Fibroblast of lung (primary cell): ENCODE measurements at regions not wholly inside any gene's neighbourhood (a gene's known extent, or its start where the extent isn't known, plus 50 kb on each side); places are given as distances from the start of the nearest gene placed in this dataset.

ENCODE experiments used
- DNase-seq, 2 donors: peaks; one replicate each; pipeline versions ENCODE4 v3.0.0 to v3.0.0-alpha.2; 2010; ENCODE audit warnings: low read depth in 2 of 2
- H2AFZ ChIP-seq: 2 replicates; pipeline ENCODE4 v1.5.1; 2012; ENCODE audit warnings: low read length, control low read depth, inconsistent platforms
- H3K27ac ChIP-seq: 2 replicates; pipeline ENCODE4 v1.5.1; 2011; ENCODE audit warnings: low read length, control low read depth; ENCODE audit not compliant: insufficient read depth
- H3K27me3 ChIP-seq: 2 replicates; pipeline ENCODE4 v1.5.1; 2011; ENCODE audit warnings: mild to moderate bottlenecking, low read length; ENCODE audit not compliant: control insufficient read depth, insufficient read depth
- H3K36me3 ChIP-seq: 2 replicates; pipeline ENCODE4 v1.5.1; 2011; ENCODE audit warnings: low read length; ENCODE audit not compliant: control insufficient read depth, insufficient read depth
- H3K4me1 ChIP-seq: 2 replicates; pipeline ENCODE4 v1.5.1; 2011; ENCODE audit warnings: low read length; ENCODE audit not compliant: control insufficient read depth, insufficient read depth; ENCODE audit errors: extremely low read depth
- H3K4me2 ChIP-seq: 2 replicates; pipeline ENCODE4 v1.5.1; 2011; ENCODE audit warnings: low read length, control low read depth; ENCODE audit not compliant: insufficient read depth; ENCODE audit errors: extremely low read depth
- H3K4me3 ChIP-seq, 4 experiments: fragments of 200-600 bp in 1 of 4; sonication (generic) in 1 of 4; replicated peaks in 1 of 4; 2 replicates each; pipeline ENCODE4 v1.5.1; 2011 to 2016; ENCODE audit warnings: low read length in 4 of 4, low read depth in 3 of 4, mild to moderate bottlenecking in 3 of 4, control low read depth in 2 of 4, inconsistent platforms in 1 of 4, mixed read lengths in 1 of 4; ENCODE audit not compliant: insufficient read depth in 1 of 4; ENCODE audit errors: control extremely low read depth in 1 of 4
- H3K79me2 ChIP-seq: 2 replicates; pipeline ENCODE4 v1.5.1; 2012; ENCODE audit warnings: mild to moderate bottlenecking, low read length, inconsistent platforms; ENCODE audit not compliant: control insufficient read depth, insufficient read depth
- H3K9ac ChIP-seq: 2 replicates; pipeline ENCODE4 v1.5.1; 2011; ENCODE audit warnings: mild to moderate bottlenecking, low read length, control low read depth; ENCODE audit not compliant: insufficient read depth
- H3K9me3 ChIP-seq: 2 replicates; pipeline ENCODE4 v1.5.1; 2012; ENCODE audit warnings: low read depth, low read length; ENCODE audit not compliant: control insufficient read depth, insufficient read depth
- H4K20me1 ChIP-seq: 2 replicates; pipeline ENCODE4 v1.5.1; 2011; ENCODE audit warnings: low read length; ENCODE audit not compliant: control insufficient read depth, insufficient read depth; ENCODE audit errors: extremely low read depth
- CTCF ChIP-seq, 2 donors: IDR thresholded peaks in 1 of 2; conservative IDR thresholded peaks in 1 of 2; 1 replicate in 1 of 2; 2 replicates in 1 of 2; pipeline ENCODE4 v1.5.1; 2011 to 2012; ENCODE audit warnings: low read length in 2 of 2, control low read depth in 1 of 2, inconsistent platforms in 1 of 2, low read depth in 1 of 2, mild to moderate bottlenecking in 1 of 2
- EZH2 ChIP-seq: IDR thresholded peaks from 2 replicates; pipeline ENCODE4 v1.5.1; 2012; ENCODE audit warnings: low read length, control low read depth, mild to moderate bottlenecking; ENCODE audit errors: missing control alignments

- TF ChIP-seq EZH2 = no peak
- H3K27me3 ChIP-seq = no peaks in the 10 kb centered on the region
- no peaks in the 10 kb centered on the region for H3K9me3 ChIP-seq
Observed at GRCh38 chr10:10777279-10777678, 240.4 kb upstream of the CELF2 start.

GRCh38 chr10:10777723-10778122, 239.9 kb upstream of the CELF2 start:
- Histone ChIP-seq H3K9ac (no peak overlapping the region), H3K79me2 (no peaks in the 10 kb centered on the region), H3K27ac (no peak overlapping the region), H3K36me3 (no peaks in the 10 kb centered on the region), H3K27me3 (no peaks in the 10 kb centered on the region), H2AFZ (no peak overlapping the region), H3K4me2 (no peak overlapping the region), H3K9me3 (no peaks in the 10 kb centered on the region), H4K20me1 (no peaks in the 10 kb centered on the region), H3K4me3 (no peak overlapping the region), H3K4me1 (no peaks in the 10 kb centered on the region)
- no peak for DNase-seq
- TF ChIP-seq EZH2 (no peak), CTCF (conservative IDR thresholded peaks at IDR 0.05 in 1 of 2, IDR thresholded peaks at IDR 0.05 in 1 of 2; ENCODE audit: low read depth in 1 of 2, low read length in 2 of 2) (no peak)

More at GRCh38 chr10:10777279-10777678, 240.4 kb upstream of the CELF2 start:
- no peaks in the 10 kb centered on the region for H4K20me1 ChIP-seq
- H3K4me1 ChIP-seq = no peaks in the 10 kb centered on the region
- no peak overlapping the region for H2AFZ ChIP-seq
- no peaks in the 10 kb centered on the region for H3K79me2 ChIP-seq
- H3K4me3 ChIP-seq = no peak overlapping the region
- no peaks in the 10 kb centered on the region for H3K36me3 ChIP-seq
- DNase-seq = peak in 1 of 2 donors; percentile 19
- H3K9ac ChIP-seq = no peak overlapping the region
- no peak overlapping the region for H3K4me2 ChIP-seq
- no peak overlapping the region for H3K27ac ChIP-seq

- no peaks in the 10 kb centered on the region for H3K27me3 ChIP-seq
- H2AFZ ChIP-seq = no peak overlapping the region
- H4K20me1 ChIP-seq = no peaks in the 10 kb centered on the region
- no peak overlapping the region for H3K9ac ChIP-seq
- H3K4me3 ChIP-seq = no peak overlapping the region
- no peak overlapping the region for H3K4me2 ChIP-seq
- H3K4me1 ChIP-seq = no peaks in the 10 kb centered on the region
- DNase-seq = no peak
- H3K36me3 ChIP-seq = no peaks in the 10 kb centered on the region
- no peak overlapping the region for H3K27ac ChIP-seq
- no peaks in the 10 kb centered on the region for H3K79me2 ChIP-seq
- no peak for TF ChIP-seq CTCF (conservative IDR thresholded peaks at IDR 0.05 in 1 of 2, IDR thresholded peaks at IDR 0.05 in 1 of 2; ENCODE audit: low read depth in 1 of 2, low read length in 2 of 2)
- TF ChIP-seq EZH2 = no peak
- H3K9me3 ChIP-seq = no peaks in the 10 kb centered on the region
Observed at GRCh38 chr10:10778959-10779358, 238.7 kb upstream of the CELF2 start.
